ENCODE measurements at regions not wholly inside any gene's neighbourhood (a gene's known extent, or its start where the extent isn't known, plus 50 kb on each side); places are given as distances from the start of the nearest gene placed in this dataset.

GRCh38 chr6:74939721-74940620, 265.9 kb downstream of the COL12A1 start:
- TF ChIP-seq SETDB1 (CRISPR knock-in tag; IDR thresholded peaks at IDR 0.05; ENCODE audit: borderline replicate concordance) (no peak), YY1 (IDR thresholded peaks at IDR 0.05; ENCODE audit: insufficient read depth, insufficient replicate concordance, low read depth, low read length) (no peak), GFI1 (CRISPR knock-in tag; IDR thresholded peaks at IDR 0.05; ENCODE audit: borderline replicate concordance) (no peak), JUN (CRISPR knock-in tag; IDR thresholded peaks at IDR 0.05) (no peak), CBX5 (CRISPR knock-in tag; IDR thresholded peaks at IDR 0.05; ENCODE audit: borderline replicate concordance) (no peak), ZNF609 (CRISPR knock-in tag; IDR thresholded peaks at IDR 0.05; ENCODE audit: borderline replicate concordance) (no peak), ZNF335 (CRISPR knock-in tag; IDR thresholded peaks at IDR 0.05) (no peak), JARID2 (CRISPR knock-in tag; IDR thresholded peaks at IDR 0.05; ENCODE audit: insufficient replicate concordance) (no peak), IRF1 (CRISPR knock-in tag; IDR thresholded peaks at IDR 0.05; ENCODE audit: low read depth) (no peak)

All from HepG2 (cell line).